ENCODE measurements at regions not wholly inside any gene's neighbourhood (a gene's known extent, or its start where the extent isn't known, plus 50 kb on each side); places are given as distances from the start of the nearest gene placed in this dataset.

GRCh38 chr18:67266246-67267237 is 250.0 kb downstream of the DSEL start:
- TF ChIP-seq CTCF (IDR thresholded peaks at IDR 0.05), result no peak
- DNase-seq, result no peak
- intact Hi-C loops (cut with DNase I), result no loop called here
- Histone ChIP-seq H3K27me3 (ENCODE audit: insufficient read depth in 3 of 3, low read length in 2 of 3) (peaks cover 0 to 2% (median 0%) of the 10 kb centered on the region in 3 donors), H3K9me3 (no peaks in the 10 kb centered on the region), H3K4me3 (no peak overlapping the region), H3K27ac (no peak overlapping the region), H3K4me1 (no peaks in the 10 kb centered on the region), H3K36me3 (ENCODE audit: insufficient read depth in 1 of 2, low read depth in 1 of 2) (no peaks in the 10 kb centered on the region)
- no peak for ATAC-seq
- WGBS, 3 donors, result 56 to 62% (median 62%) methylated on average over 5 of the region's 5 CpGs

- ATAC-seq (no peak), DNase-seq (no peak)
- no peaks in the 10 kb centered on the region for H3K36me3 ChIP-seq (ENCODE audit: insufficient read depth in 1 of 2, low read depth in 1 of 2)
- peaks cover 0 to 2% (median 0%) of the 10 kb centered on the region in 3 donors for H3K27me3 ChIP-seq (ENCODE audit: insufficient read depth in 3 of 3, low read length in 2 of 3)
- WGBS, 3 donors, result 54 to 62% (median 55%) methylated on average over 5 of the region's 5 CpGs
- no peaks in the 10 kb centered on the region for H3K9me3 ChIP-seq
- H3K4me3 ChIP-seq, result no peak overlapping the region
- TF ChIP-seq CTCF (IDR thresholded peaks at IDR 0.05), result no peak
- no peak overlapping the region for H3K27ac ChIP-seq
- intact Hi-C loops (cut with DNase I), result no loop called here
- no peaks in the 10 kb centered on the region for H3K4me1 ChIP-seq
Measured at GRCh38 chr18:67265464-67266245, 250.9 kb downstream of the DSEL start.

GRCh38 chr18:67261931-67262552 is 254.5 kb downstream of the DSEL start:
- WGBS, 3 donors, result 56 to 76% (median 58%) methylated on average over 3 of the region's 3 CpGs

GRCh38 chr18:67260841-67261240 is 255.7 kb downstream of the DSEL start:
- Histone ChIP-seq H3K9me3 (no peaks in the 10 kb centered on the region), H3K27me3 (ENCODE audit: insufficient read depth in 3 of 3, low read length in 2 of 3) (no peaks in the 10 kb centered on the region), H3K36me3 (ENCODE audit: insufficient read depth in 1 of 2, low read depth in 1 of 2) (no peaks in the 10 kb centered on the region), H3K4me1 (no peaks in the 10 kb centered on the region), H3K4me3 (no peak overlapping the region), H3K27ac (no peak overlapping the region)
- intact Hi-C loops (cut with DNase I), result no loop called here
- TF ChIP-seq CTCF (IDR thresholded peaks at IDR 0.05), result no peak
- no peak for ATAC-seq
- DNase-seq, result no peak
- 73 to 79% (median 78%) methylated on average over 5 of the region's 5 CpGs for WGBS, 3 donors

More at GRCh38 chr18:67261931-67262552, 254.5 kb downstream of the DSEL start:
- DNase-seq, result no peak
- Histone ChIP-seq H3K4me1 (no peaks in the 10 kb centered on the region), H3K27ac (no peak overlapping the region), H3K36me3 (ENCODE audit: insufficient read depth in 1 of 2, low read depth in 1 of 2) (no peaks in the 10 kb centered on the region), H3K9me3 (no peaks in the 10 kb centered on the region), H3K27me3 (ENCODE audit: insufficient read depth in 3 of 3, low read length in 2 of 3) (no peaks in the 10 kb centered on the region), H3K4me3 (no peak overlapping the region)
- no peak for TF ChIP-seq CTCF (IDR thresholded peaks at IDR 0.05)
- ATAC-seq, result no peak
- intact Hi-C loops (cut with DNase I), result no loop called here
